ENCODE measurements at regions not wholly inside any gene's neighbourhood (a gene's known extent, or its start where the extent isn't known, plus 50 kb on each side); places are given as distances from the start of the nearest gene placed in this dataset.

- no peak overlapping the region for H3K27ac ChIP-seq
Measured at GRCh38 chr12:33323823-33324222, 115.8 kb downstream of the SYT10 start.

DNA sequence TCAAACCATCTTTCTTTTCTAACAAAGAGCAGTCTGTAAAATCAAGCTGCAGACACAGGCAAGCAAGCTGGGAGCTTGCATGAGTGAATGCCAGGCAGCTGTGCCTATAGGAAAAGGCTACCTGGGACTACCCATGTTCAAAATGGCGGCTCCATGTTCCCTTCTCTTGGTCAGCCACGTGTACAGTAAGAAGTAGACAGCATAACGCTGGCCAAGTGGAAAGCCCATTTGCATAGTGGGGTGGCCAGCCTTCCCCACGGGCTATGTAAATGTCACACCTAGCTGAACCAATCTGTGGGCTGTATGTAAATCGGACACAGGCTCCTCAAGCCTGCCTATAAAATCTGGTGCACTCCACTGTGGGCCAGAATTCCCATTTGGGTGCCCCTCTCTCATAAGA lies 117.1 kb downstream of the SYT10 start:
- no peaks in the 10 kb centered on the region for H3K79me2 ChIP-seq (ENCODE audit: low read depth)
- Mint-ChIP-seq H3K4me3 (no peak overlapping the region), H3K36me3 (no peaks in the 10 kb centered on the region), H3K27me3 (ENCODE audit: insufficient read depth, low read depth) (no peaks in the 10 kb centered on the region), H3K9me3 (no peaks in the 10 kb centered on the region), H3K4me1 (no peaks in the 10 kb centered on the region), H3K27ac (no peak overlapping the region)
- H3K9me3 ChIP-seq (ENCODE audit: low read depth), result no peaks in the 10 kb centered on the region
- no peaks in the 10 kb centered on the region for H3K27me3 ChIP-seq
- H3K9ac ChIP-seq, result no peak overlapping the region
- no peak overlapping the region for H3K27ac ChIP-seq
- no peak overlapping the region for H3K4me2 ChIP-seq
- no peak for TF ChIP-seq EZH2phosphoT487 (IDR thresholded peaks at IDR 0.05)
- TF ChIP-seq, protein P1, sequence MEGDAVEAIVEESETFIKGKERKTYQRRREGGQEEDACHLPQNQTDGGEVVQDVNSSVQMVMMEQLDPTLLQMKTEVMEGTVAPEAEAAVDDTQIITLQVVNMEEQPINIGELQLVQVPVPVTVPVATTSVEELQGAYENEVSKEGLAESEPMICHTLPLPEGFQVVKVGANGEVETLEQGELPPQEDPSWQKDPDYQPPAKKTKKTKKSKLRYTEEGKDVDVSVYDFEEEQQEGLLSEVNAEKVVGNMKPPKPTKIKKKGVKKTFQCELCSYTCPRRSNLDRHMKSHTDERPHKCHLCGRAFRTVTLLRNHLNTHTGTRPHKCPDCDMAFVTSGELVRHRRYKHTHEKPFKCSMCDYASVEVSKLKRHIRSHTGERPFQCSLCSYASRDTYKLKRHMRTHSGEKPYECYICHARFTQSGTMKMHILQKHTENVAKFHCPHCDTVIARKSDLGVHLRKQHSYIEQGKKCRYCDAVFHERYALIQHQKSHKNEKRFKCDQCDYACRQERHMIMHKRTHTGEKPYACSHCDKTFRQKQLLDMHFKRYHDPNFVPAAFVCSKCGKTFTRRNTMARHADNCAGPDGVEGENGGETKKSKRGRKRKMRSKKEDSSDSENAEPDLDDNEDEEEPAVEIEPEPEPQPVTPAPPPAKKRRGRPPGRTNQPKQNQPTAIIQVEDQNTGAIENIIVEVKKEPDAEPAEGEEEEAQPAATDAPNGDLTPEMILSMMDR (IDR thresholded peaks at IDR 0.05), result no peak
- no peak for TF ChIP-seq EZH2 (IDR thresholded peaks at IDR 0.05)
- no peaks in the 10 kb centered on the region for H3K36me3 ChIP-seq
- peak overlapping the region; percentile 93 for H2AFZ ChIP-seq (replicated peaks)
- peak; percentile 5 for DNase-seq (ENCODE audit: low spot score)
- H3K4me3 ChIP-seq, result no peak overlapping the region
- no peaks in the 10 kb centered on the region for H4K20me1 ChIP-seq (ENCODE audit: low read depth)
- H3F3A ChIP-seq (ENCODE audit: low read depth), result no peaks in the 10 kb centered on the region
- peaks cover 9% of the 10 kb centered on the region for H3K4me1 ChIP-seq

More at GRCh38 chr12:33323823-33324222, 115.8 kb downstream of the SYT10 start:
- Histone ChIP-seq H3K9me3 (ENCODE audit: low read depth) (no peaks in the 10 kb centered on the region), H3K27me3 (no peaks in the 10 kb centered on the region), H3K4me2 (no peak overlapping the region), H2AFZ (replicated peaks) (no peak overlapping the region), H3F3A (ENCODE audit: low read depth) (no peaks in the 10 kb centered on the region), H3K9ac (no peak overlapping the region), H4K20me1 (ENCODE audit: low read depth) (no peaks in the 10 kb centered on the region), H3K79me2 (ENCODE audit: low read depth) (no peaks in the 10 kb centered on the region), H3K4me3 (no peak overlapping the region), H3K36me3 (no peaks in the 10 kb centered on the region), H3K4me1 (peaks cover 9% of the 10 kb centered on the region)
- H3K9me3 Mint-ChIP-seq, result no peaks in the 10 kb centered on the region
- H3K36me3 Mint-ChIP-seq, result no peaks in the 10 kb centered on the region
- H3K27ac Mint-ChIP-seq, result no peak overlapping the region
- no peaks in the 10 kb centered on the region for H3K4me1 Mint-ChIP-seq
- no peaks in the 10 kb centered on the region for H3K27me3 Mint-ChIP-seq (ENCODE audit: insufficient read depth, low read depth)
- DNase-seq (ENCODE audit: low spot score), result no peak
- no peak for TF ChIP-seq EZH2 (IDR thresholded peaks at IDR 0.05)
- TF ChIP-seq, protein P1 (IDR thresholded peaks at IDR 0.05), result no peak
- no peak for TF ChIP-seq EZH2phosphoT487 (IDR thresholded peaks at IDR 0.05)
- H3K4me3 Mint-ChIP-seq, result no peak overlapping the region

GRCh38 chr12:33317746-33318145 lies 121.9 kb downstream of the SYT10 start:
- Mint-ChIP-seq H3K4me3 (no peak overlapping the region), H3K4me1 (no peaks in the 10 kb centered on the region), H3K9me3 (no peaks in the 10 kb centered on the region), H3K36me3 (no peaks in the 10 kb centered on the region), H3K27me3 (ENCODE audit: insufficient read depth, low read depth) (no peaks in the 10 kb centered on the region), H3K27ac (no peak overlapping the region)
- TF ChIP-seq EZH2 (IDR thresholded peaks at IDR 0.05) (no peak), EZH2phosphoT487 (IDR thresholded peaks at IDR 0.05) (no peak)
- TF ChIP-seq, protein P1 (IDR thresholded peaks at IDR 0.05), result no peak
- no peaks in the 10 kb centered on the region for H3F3A ChIP-seq (ENCODE audit: low read depth)
- no peaks in the 10 kb centered on the region for H3K27me3 ChIP-seq
- H4K20me1 ChIP-seq (ENCODE audit: low read depth), result no peaks in the 10 kb centered on the region
- no peak overlapping the region for H3K4me3 ChIP-seq
- H2AFZ ChIP-seq (replicated peaks), result no peak overlapping the region
- DNase-seq (ENCODE audit: low spot score), result no peak
- no peaks in the 10 kb centered on the region for H3K36me3 ChIP-seq
- no peaks in the 10 kb centered on the region for H3K79me2 ChIP-seq (ENCODE audit: low read depth)
- no peaks in the 10 kb centered on the region for H3K9me3 ChIP-seq (ENCODE audit: low read depth)
- H3K27ac ChIP-seq, result no peak overlapping the region
- no peak overlapping the region for H3K4me2 ChIP-seq
- H3K4me1 ChIP-seq, result peaks cover 9% of the 10 kb centered on the region
- H3K9ac ChIP-seq, result no peak overlapping the region

Measured in neural progenitor cell (in vitro differentiated cells).